ENCODE measurements at regions not wholly inside any gene's neighbourhood (a gene's known extent, or its start where the extent isn't known, plus 50 kb on each side); places are given as distances from the start of the nearest gene placed in this dataset.

- TF ChIP-seq HDGF (IDR thresholded peaks at IDR 0.05; ENCODE audit: borderline replicate concordance): no peak
- no peak for TF ChIP-seq FOXM1 (IDR thresholded peaks at IDR 0.05; ENCODE audit: borderline replicate concordance)
- no peak for TF ChIP-seq BHLHE40 (IDR thresholded peaks at IDR 0.05; ENCODE audit: borderline replicate concordance)
- TF ChIP-seq SP1 (IDR thresholded peaks at IDR 0.05): no peak
- TF ChIP-seq ELF4 (IDR thresholded peaks at IDR 0.05): no peak
- no peak for TF ChIP-seq ARNT (IDR thresholded peaks at IDR 0.05)
- no peak for TF ChIP-seq TARDBP (IDR thresholded peaks at IDR 0.05)
- TF ChIP-seq FOXA1 (IDR thresholded peaks at IDR 0.05): no peak
- TF ChIP-seq CTBP1 (IDR thresholded peaks at IDR 0.05; ENCODE audit: borderline replicate concordance): no peak
- no peak for TF ChIP-seq ZNF384 (IDR thresholded peaks at IDR 0.05)
- no peak for TF ChIP-seq FOXK2 (IDR thresholded peaks at IDR 0.05)
- no peak for TF ChIP-seq PKNOX1 (IDR thresholded peaks at IDR 0.05)
- no peak for TF ChIP-seq NFRKB (IDR thresholded peaks at IDR 0.05)
- TF ChIP-seq LEF1 (IDR thresholded peaks at IDR 0.05; ENCODE audit: borderline replicate concordance): no peak
- TF ChIP-seq SUZ12 (IDR thresholded peaks at IDR 0.05): no peak
- no peak for TF ChIP-seq L3MBTL2 (conservative IDR thresholded peaks at IDR 0.05)
- ChIA-PET POLR2A (interaction anchor here (1.0 kb wide), 1 partner anchor 68 kb away, joined by 3 read pairs; no protein-coding TSS in a partner anchor), CTCF (interaction anchor here (0.7 to 1.5 kb wide), 3 partner anchors 12 to 217 kb away, joined by 3 to 5 read pairs (median 4); no protein-coding TSS in a partner anchor)
- no peak for DNase-seq (ENCODE audit: extremely low spot score)
These were observed 69.7 kb upstream of the DLK1 start for GRCh38 chr14:100656996-100657395.

GRCh38 chr14:100657780-100658179, 68.9 kb upstream of the DLK1 start:
- ChIA-PET CTCF (no interaction called here), POLR2A (no interaction called here)
- TF ChIP-seq SP1 (IDR thresholded peaks at IDR 0.05) (no peak), ELF4 (IDR thresholded peaks at IDR 0.05) (no peak), SUZ12 (IDR thresholded peaks at IDR 0.05) (no peak), L3MBTL2 (conservative IDR thresholded peaks at IDR 0.05) (no peak), FOXM1 (IDR thresholded peaks at IDR 0.05; ENCODE audit: borderline replicate concordance) (no peak), HDGF (IDR thresholded peaks at IDR 0.05; ENCODE audit: borderline replicate concordance) (no peak), FOXK2 (IDR thresholded peaks at IDR 0.05) (no peak), FOXA1 (IDR thresholded peaks at IDR 0.05) (no peak), ZNF384 (IDR thresholded peaks at IDR 0.05) (no peak), PKNOX1 (IDR thresholded peaks at IDR 0.05) (no peak), LEF1 (IDR thresholded peaks at IDR 0.05; ENCODE audit: borderline replicate concordance) (no peak)
- no peak for DNase-seq (ENCODE audit: extremely low spot score)

- TF ChIP-seq NFRKB (IDR thresholded peaks at IDR 0.05): no peak
- no peak for TF ChIP-seq SUZ12 (IDR thresholded peaks at IDR 0.05)
- no peak for TF ChIP-seq SP1 (IDR thresholded peaks at IDR 0.05)
- no peak for TF ChIP-seq ELF4 (IDR thresholded peaks at IDR 0.05)
- no peak for TF ChIP-seq LEF1 (IDR thresholded peaks at IDR 0.05; ENCODE audit: borderline replicate concordance)
- TF ChIP-seq ARNT (IDR thresholded peaks at IDR 0.05): no peak
- TF ChIP-seq FOXK2 (IDR thresholded peaks at IDR 0.05): no peak
- TF ChIP-seq PKNOX1 (IDR thresholded peaks at IDR 0.05): no peak
- TF ChIP-seq BHLHE40 (IDR thresholded peaks at IDR 0.05; ENCODE audit: borderline replicate concordance): no peak
- TF ChIP-seq FOXA1 (IDR thresholded peaks at IDR 0.05): no peak
- TF ChIP-seq HDGF (IDR thresholded peaks at IDR 0.05; ENCODE audit: borderline replicate concordance): no peak
- no peak for TF ChIP-seq TARDBP (IDR thresholded peaks at IDR 0.05)
- no peak for TF ChIP-seq ZNF384 (IDR thresholded peaks at IDR 0.05)
- no peak for TF ChIP-seq CTBP1 (IDR thresholded peaks at IDR 0.05; ENCODE audit: borderline replicate concordance)
- no peak for TF ChIP-seq FOXM1 (IDR thresholded peaks at IDR 0.05; ENCODE audit: borderline replicate concordance)
- TF ChIP-seq L3MBTL2 (conservative IDR thresholded peaks at IDR 0.05): no peak
- ChIA-PET CTCF (interaction anchor here (0.9 to 1.3 kb wide), 2 partner anchors 13 to 218 kb away, joined by 3 to 4 read pairs; no protein-coding TSS in a partner anchor), POLR2A (no interaction called here)
- DNase-seq (ENCODE audit: extremely low spot score): no peak
These were observed 68.4 kb upstream of the DLK1 start for GRCh38 chr14:100658181-100658886.

GRCh38 chr14:100659345-100660001, 67.2 kb upstream of the DLK1 start:
- TF ChIP-seq ARNT (IDR thresholded peaks at IDR 0.05) (no peak), FOXK2 (IDR thresholded peaks at IDR 0.05) (no peak), L3MBTL2 (conservative IDR thresholded peaks at IDR 0.05) (no peak), PKNOX1 (IDR thresholded peaks at IDR 0.05) (no peak), NFRKB (IDR thresholded peaks at IDR 0.05) (no peak), FOXA1 (IDR thresholded peaks at IDR 0.05) (no peak), BHLHE40 (IDR thresholded peaks at IDR 0.05; ENCODE audit: borderline replicate concordance) (no peak), TARDBP (IDR thresholded peaks at IDR 0.05) (no peak), SUZ12 (IDR thresholded peaks at IDR 0.05) (no peak), SP1 (IDR thresholded peaks at IDR 0.05) (no peak), FOXM1 (IDR thresholded peaks at IDR 0.05; ENCODE audit: borderline replicate concordance) (no peak), ELF4 (IDR thresholded peaks at IDR 0.05) (no peak), HDGF (IDR thresholded peaks at IDR 0.05; ENCODE audit: borderline replicate concordance) (no peak), CTBP1 (IDR thresholded peaks at IDR 0.05; ENCODE audit: borderline replicate concordance) (no peak), LEF1 (IDR thresholded peaks at IDR 0.05; ENCODE audit: borderline replicate concordance) (no peak), ZNF384 (IDR thresholded peaks at IDR 0.05) (no peak)
- no peak for DNase-seq (ENCODE audit: extremely low spot score)
- ChIA-PET POLR2A (no interaction called here), CTCF (interaction anchor here (0.7 to 1.3 kb wide), 3 partner anchors 14 to 241 kb away, joined by 3 to 4 read pairs (median 3); no protein-coding TSS in a partner anchor)
